H9 (cell line): ENCODE measurements at regions not wholly inside any gene's neighbourhood (a gene's known extent, or its start where the extent isn't known, plus 50 kb on each side); places are given as distances from the start of the nearest gene placed in this dataset.

Experiments used
- DNase-seq: peaks from one replicate; pipeline ENCODE4 v3.0.0-alpha.2; 2017
- H2AFZ ChIP-seq: one replicate; pipeline ENCODE4 v1.6.1; 2013; ENCODE audit warnings: mild to moderate bottlenecking, low read length, control low read depth, moderate library complexity
- H2AK5ac ChIP-seq: 2 replicates; pipeline ENCODE4 v1.6.1; 2013; ENCODE audit warnings: low read length, control low read depth, mixed read lengths; ENCODE audit not compliant: insufficient read length
- H2BK120ac ChIP-seq: one replicate; pipeline ENCODE4 v1.6.1; 2013; ENCODE audit warnings: low read depth, mild to moderate bottlenecking, low read length, control low read depth, inconsistent platforms; ENCODE audit not compliant: poor library complexity, severe bottlenecking
- H2BK12ac ChIP-seq: 2 replicates; pipeline ENCODE4 v1.6.1; 2013; ENCODE audit warnings: low read length, control low read depth, mixed read lengths, low read depth; ENCODE audit not compliant: insufficient read length
- H2BK15ac ChIP-seq: 2 replicates; pipeline ENCODE4 v1.6.1; 2013; ENCODE audit warnings: low read depth, low read length, control low read depth
- H2BK20ac ChIP-seq: one replicate; pipeline ENCODE4 v1.6.1; 2013; ENCODE audit warnings: low read depth, mild to moderate bottlenecking, low read length, control low read depth, inconsistent platforms; ENCODE audit not compliant: poor library complexity, severe bottlenecking
- H2BK5ac ChIP-seq: 2 replicates; pipeline ENCODE4 v1.6.1; 2013; ENCODE audit warnings: low read length, control low read depth, mixed read lengths; ENCODE audit not compliant: insufficient read length
- H3K14ac ChIP-seq: 2 replicates; pipeline ENCODE4 v1.6.1; 2013; ENCODE audit warnings: low read length, control low read depth; ENCODE audit not compliant: insufficient read depth
- H3K18ac ChIP-seq: 2 replicates; pipeline ENCODE4 v1.6.1; 2013; ENCODE audit warnings: low read depth, mild to moderate bottlenecking, mixed read lengths, low read length, control low read depth; ENCODE audit not compliant: insufficient read length
- H3K23ac ChIP-seq: 2 replicates; pipeline ENCODE4 v1.6.1; 2013; ENCODE audit warnings: low read length, control low read depth, mixed read lengths, low read depth; ENCODE audit not compliant: insufficient read length
- H3K23me2 ChIP-seq: 2 replicates; pipeline ENCODE4 v1.6.1; 2013; ENCODE audit warnings: low read depth, mild to moderate bottlenecking, mixed read lengths, low read length, control low read depth; ENCODE audit not compliant: insufficient read length, poor library complexity, severe bottlenecking
- H3K27ac ChIP-seq: 2 replicates; pipeline ENCODE4 v1.5.1; 2013; ENCODE audit warnings: low read length, control low read depth, mixed read lengths, low read depth; ENCODE audit not compliant: insufficient read length
- H3K27me3 ChIP-seq: 2 replicates; pipeline ENCODE4 v1.6.1; 2013; ENCODE audit warnings: low read length, control low read depth, inconsistent platforms; ENCODE audit not compliant: insufficient read depth
- H3K4ac ChIP-seq: 2 replicates; pipeline ENCODE4 v1.6.1; 2013; ENCODE audit warnings: low read depth, mild to moderate bottlenecking, control low read depth, inconsistent platforms, low read length, moderate library complexity
- H3K4me1 ChIP-seq: 2 replicates; pipeline ENCODE4 v1.6.1; 2013; ENCODE audit warnings: low read length, control low read depth, inconsistent platforms; ENCODE audit not compliant: insufficient read depth
- H3K4me2 ChIP-seq: 2 replicates; pipeline ENCODE4 v1.6.1; 2013; ENCODE audit warnings: low read length, control low read depth, mixed read lengths; ENCODE audit not compliant: insufficient read length, insufficient read depth
- H3K56ac ChIP-seq: 2 replicates; pipeline ENCODE4 v1.6.1; 2013; ENCODE audit warnings: low read depth, mild to moderate bottlenecking, mixed read lengths, low read length, control low read depth; ENCODE audit not compliant: insufficient read length
- H3K79me1 ChIP-seq: 2 replicates; pipeline ENCODE4 v1.6.1; 2013; ENCODE audit warnings: low read depth, mild to moderate bottlenecking, moderate library complexity, low read length, control low read depth, inconsistent platforms; ENCODE audit not compliant: insufficient read depth, poor library complexity, severe bottlenecking
- H3K79me2 ChIP-seq: 2 replicates; pipeline ENCODE4 v1.6.1; 2013; ENCODE audit warnings: low read length, control low read depth, inconsistent platforms; ENCODE audit not compliant: insufficient read depth
- H3K9ac ChIP-seq: 2 replicates; pipeline ENCODE4 v1.6.1; 2013; ENCODE audit warnings: low read length, control low read depth, mixed read lengths; ENCODE audit not compliant: insufficient read length; ENCODE audit errors: extremely low read depth
- H3K9me3 ChIP-seq: one replicate; pipeline ENCODE4 v1.6.1; 2013; ENCODE audit warnings: low read depth, low read length, inconsistent platforms; ENCODE audit not compliant: control insufficient read depth
- H3T11ph ChIP-seq: one replicate; pipeline ENCODE4 v1.6.1; 2013; ENCODE audit warnings: mild to moderate bottlenecking, low read length, control low read depth, inconsistent platforms
- H4K20me1 ChIP-seq: one replicate; pipeline ENCODE4 v1.6.1; 2013; ENCODE audit not compliant: control insufficient read depth, insufficient read length, insufficient read depth
- H4K5ac ChIP-seq: 2 replicates; pipeline ENCODE4 v1.6.1; 2013; ENCODE audit warnings: low read depth, mild to moderate bottlenecking, mixed read lengths, low read length, control low read depth; ENCODE audit not compliant: insufficient read length
- H4K8ac ChIP-seq: replicated peaks from 2 replicates; pipeline ENCODE4 v1.6.1; 2013; ENCODE audit warnings: low read length, control low read depth, mixed read lengths, low read depth; ENCODE audit not compliant: insufficient read length
- H4K91ac ChIP-seq: 2 replicates; pipeline ENCODE4 v1.6.1; 2013; ENCODE audit warnings: low read depth, mild to moderate bottlenecking, moderate library complexity, mixed read lengths, low read length, control low read depth; ENCODE audit not compliant: insufficient read length
- H3K27ac Mint-ChIP-seq, 3 experiments: 2 replicates in 2 of 3; 3 replicates in 1 of 3; pipeline ENCODE4 v1.8.0; 2020 to 2021; ENCODE audit warnings: mixed read lengths in 3 of 3, mild to moderate bottlenecking in 1 of 3, moderate library complexity in 1 of 3
- H3K27me3 Mint-ChIP-seq: 2 replicates; pipeline ENCODE4 v1.8.0; 2021; ENCODE audit warnings: low read depth, mild to moderate bottlenecking, moderate library complexity, mixed read lengths
- H3K36me3 Mint-ChIP-seq, 3 experiments: 2 replicates in 2 of 3; 3 replicates in 1 of 3; pipeline ENCODE4 v1.8.0; 2020 to 2021; ENCODE audit warnings: low read depth in 3 of 3, mixed read lengths in 3 of 3; ENCODE audit not compliant: insufficient read depth in 1 of 3
- H3K4me1 Mint-ChIP-seq, 2 experiments: 2 replicates each; pipeline ENCODE4 v1.8.0; 2020; ENCODE audit warnings: mixed read lengths in 2 of 2
- H3K4me3 Mint-ChIP-seq, 2 experiments: 2 replicates in 1 of 2; 3 replicates in 1 of 2; pipeline ENCODE4 v1.8.0; 2020 to 2021; ENCODE audit warnings: mild to moderate bottlenecking in 2 of 2, mixed read lengths in 2 of 2, moderate library complexity in 1 of 2
- H3K9me3 Mint-ChIP-seq, 2 experiments: 2 replicates in 1 of 2; 3 replicates in 1 of 2; pipeline ENCODE4 v1.8.0; 2020; ENCODE audit warnings: mild to moderate bottlenecking in 2 of 2, mixed read lengths in 2 of 2, moderate library complexity in 1 of 2
- WGBS: extraction: QIAGEN DNeasy Blood & Tissue Kit; methylation state at CpG from one replicate; pipeline ENCODE4 v1.1.7; 2013; ENCODE audit warnings: missing lambda C conversion rate, low lambda C conversion rate, mixed read lengths; ENCODE audit not compliant: insufficient read length; ENCODE audit errors: extremely low coverage; 5-methylcytosine and 5-hydroxymethylcytosine counted together
- TF ChIP-seq, protein P1 (sequence below): fragments of 200-600 bp; sonication (generic); conservative IDR thresholded peaks from 3 replicates; pipeline ENCODE4 v1.8.0; 2021; ENCODE audit warnings: antibody characterized with exemption, mild to moderate bottlenecking

DNA sequence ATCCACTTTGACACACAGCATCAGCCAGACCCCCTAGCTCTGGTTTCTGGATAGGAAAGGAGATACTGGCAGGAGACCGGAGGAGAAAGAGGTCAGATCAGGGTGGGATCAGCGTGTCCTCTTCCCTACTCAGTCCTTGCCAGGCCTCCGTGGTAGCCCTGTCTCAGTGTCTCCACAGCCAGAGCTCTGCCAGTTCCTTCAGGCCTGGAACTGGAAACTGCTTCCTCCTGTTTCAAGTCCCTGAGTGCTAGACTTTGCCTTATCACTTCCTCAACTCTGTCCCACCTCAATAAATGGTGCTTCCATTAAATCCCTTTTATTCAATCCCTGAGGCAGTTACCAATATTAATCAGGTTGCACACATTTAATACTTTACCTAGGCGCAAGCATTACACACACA lies 96.8 kb upstream of the LY86 start:
- Mint-ChIP-seq H3K36me3 (no peaks in the 10 kb centered on the region), H3K4me1 (no peaks in the 10 kb centered on the region), H3K9me3 (no peaks in the 10 kb centered on the region), H3K27ac (no peak overlapping the region), H3K4me3 (no peak overlapping the region), H3K27me3 (no peaks in the 10 kb centered on the region)
- Histone ChIP-seq H3K14ac (no peak overlapping the region), H2AK5ac (no peak overlapping the region), H3K23me2 (no peaks in the 10 kb centered on the region), H2BK20ac (no peak overlapping the region), H4K8ac (no peak overlapping the region), H2BK15ac (no peak overlapping the region), H3K4me1 (no peaks in the 10 kb centered on the region; the same call in 1 of the 2 replicates), H3K9ac (no peak overlapping the region), H3K4me2 (no peak overlapping the region), H4K5ac (no peak overlapping the region), H3K56ac (no peak overlapping the region), H3K27me3 (no peaks in the 10 kb centered on the region), H3K9me3 (no peaks in the 10 kb centered on the region), H3K4ac (no peak overlapping the region), H3K27ac (no peak overlapping the region), H3K23ac (no peak overlapping the region), H2BK5ac (no peak overlapping the region), H2AFZ (no peak overlapping the region), H3K18ac (no peak overlapping the region), H2BK12ac (no peak overlapping the region), H3K79me1 (no peaks in the 10 kb centered on the region), H4K91ac (no peak overlapping the region), H4K20me1 (no peaks in the 10 kb centered on the region), H3K79me2 (no peaks in the 10 kb centered on the region), H2BK120ac (no peak overlapping the region), H3T11ph (no peak overlapping the region)
- TF ChIP-seq, protein P1, sequence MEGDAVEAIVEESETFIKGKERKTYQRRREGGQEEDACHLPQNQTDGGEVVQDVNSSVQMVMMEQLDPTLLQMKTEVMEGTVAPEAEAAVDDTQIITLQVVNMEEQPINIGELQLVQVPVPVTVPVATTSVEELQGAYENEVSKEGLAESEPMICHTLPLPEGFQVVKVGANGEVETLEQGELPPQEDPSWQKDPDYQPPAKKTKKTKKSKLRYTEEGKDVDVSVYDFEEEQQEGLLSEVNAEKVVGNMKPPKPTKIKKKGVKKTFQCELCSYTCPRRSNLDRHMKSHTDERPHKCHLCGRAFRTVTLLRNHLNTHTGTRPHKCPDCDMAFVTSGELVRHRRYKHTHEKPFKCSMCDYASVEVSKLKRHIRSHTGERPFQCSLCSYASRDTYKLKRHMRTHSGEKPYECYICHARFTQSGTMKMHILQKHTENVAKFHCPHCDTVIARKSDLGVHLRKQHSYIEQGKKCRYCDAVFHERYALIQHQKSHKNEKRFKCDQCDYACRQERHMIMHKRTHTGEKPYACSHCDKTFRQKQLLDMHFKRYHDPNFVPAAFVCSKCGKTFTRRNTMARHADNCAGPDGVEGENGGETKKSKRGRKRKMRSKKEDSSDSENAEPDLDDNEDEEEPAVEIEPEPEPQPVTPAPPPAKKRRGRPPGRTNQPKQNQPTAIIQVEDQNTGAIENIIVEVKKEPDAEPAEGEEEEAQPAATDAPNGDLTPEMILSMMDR, result no peak
- DNase-seq, result no peak
- WGBS, result no CpG with 5 or more reads among the region's 4 CpGs
